PC-9 (cell line): ENCODE measurements at regions not wholly inside any gene's neighbourhood (a gene's known extent, or its start where the extent isn't known, plus 50 kb on each side); places are given as distances from the start of the nearest gene placed in this dataset.

Experiments
- CTCF ChIP-seq: fragments of 200-600 bp; sonication (generic); conservative IDR thresholded peaks from 2 replicates; pipeline ENCODE4 v1.6.1; 2017; ENCODE audit warnings: mixed run types, antibody characterized with exemption, mild to moderate bottlenecking, moderate library complexity
- EZH2 ChIP-seq: fragments of 200-600 bp; sonication (generic); IDR thresholded peaks from 2 replicates; pipeline ENCODE4 v1.8.0; 2017; ENCODE audit warnings: antibody characterized with exemption, low read depth

- TF ChIP-seq CTCF: no peak
- TF ChIP-seq EZH2: no peak
Observed at GRCh38 chrX:113421432-113421831, 580.8 kb upstream of the AMOT start.
